ENCODE measurements at regions not wholly inside any gene's neighbourhood (a gene's known extent, or its start where the extent isn't known, plus 50 kb on each side); places are given as distances from the start of the nearest gene placed in this dataset.

- no peak for DNase-seq
Observed at GRCh38 chr2:117396161-117396560, 418.3 kb upstream of the DDX18 start.

- no peak for DNase-seq
Observed at GRCh38 chr2:117401582-117401981, 412.9 kb upstream of the DDX18 start.

- no peak for DNase-seq
Observed at GRCh38 chr2:117406443-117406842, 408.0 kb upstream of the DDX18 start.

GRCh38 chr2:117407746-117408145, 406.7 kb upstream of the DDX18 start:
- DNase-seq, result no peak

- no peak for DNase-seq
Observed at GRCh38 chr2:117409443-117409842, 405.0 kb upstream of the DDX18 start.

- DNase-seq, result no peak
Observed at GRCh38 chr2:117411983-117412382, 402.5 kb upstream of the DDX18 start.

GRCh38 chr2:117432746-117433145, 381.7 kb upstream of the DDX18 start:
- no peak for DNase-seq

GRCh38 chr2:117436697-117437096, 377.8 kb upstream of the DDX18 start:
- DNase-seq, result no peak

- DNase-seq, result no peak
Observed at GRCh38 chr2:117470311-117471095, 344.0 kb upstream of the DDX18 start.

GRCh38 chr2:117481608-117482007, 332.9 kb upstream of the DDX18 start:
- DNase-seq, result no peak

- DNase-seq, result no peak
Observed at GRCh38 chr2:117485588-117485987, 328.9 kb upstream of the DDX18 start.

- DNase-seq, result no peak
Observed at GRCh38 chr2:117486081-117486480, 328.4 kb upstream of the DDX18 start.

- no peak for DNase-seq
Observed at GRCh38 chr2:117492209-117492851, 322.2 kb upstream of the DDX18 start.

GRCh38 chr2:117500721-117501120, 313.8 kb upstream of the DDX18 start:
- DNase-seq, result no peak

- no peak for DNase-seq
Observed at GRCh38 chr2:117502121-117502520, 312.4 kb upstream of the DDX18 start.

- DNase-seq, result no peak
Observed at GRCh38 chr2:117512307-117512706, 302.2 kb upstream of the DDX18 start.

- no peak for DNase-seq
Observed at GRCh38 chr2:117514371-117514770, 300.1 kb upstream of the DDX18 start.

- no peak for DNase-seq
Observed at GRCh38 chr2:117519238-117519637, 295.3 kb upstream of the DDX18 start.

- DNase-seq, result no peak
Observed at GRCh38 chr2:117519721-117520120, 294.8 kb upstream of the DDX18 start.

- DNase-seq, result no peak
Observed at GRCh38 chr2:117523267-117523666, 291.2 kb upstream of the DDX18 start.

GRCh38 chr2:117523711-117524238, 290.7 kb upstream of the DDX18 start:
- DNase-seq, result no peak

- no peak for DNase-seq
Observed at GRCh38 chr2:117536139-117536538, 278.4 kb upstream of the DDX18 start.

- DNase-seq, result no peak
Observed at GRCh38 chr2:117537032-117537431, 277.5 kb upstream of the DDX18 start.

- no peak for DNase-seq
Observed at GRCh38 chr2:117551858-117552257, 262.6 kb upstream of the DDX18 start.
